Adipocyte (in vitro differentiated cells): ENCODE measurements at regions not wholly inside any gene's neighbourhood (a gene's known extent, or its start where the extent isn't known, plus 50 kb on each side); places are given as distances from the start of the nearest gene placed in this dataset.

Source experiments
- DNase-seq: peaks from one replicate; pipeline ENCODE4 v3.0.0-alpha.2; 2015; ENCODE audit warnings: low read depth
- H3K27me3 ChIP-seq: replicated peaks from 2 replicates; pipeline ENCODE4 v1.7.0; 2013; ENCODE audit warnings: mild to moderate bottlenecking, low read length, moderate library complexity; ENCODE audit not compliant: control insufficient read depth, insufficient read depth
- H3K36me3 ChIP-seq: 2 replicates; pipeline ENCODE4 v1.7.0; 2013; ENCODE audit warnings: low read length, mild to moderate bottlenecking, moderate library complexity; ENCODE audit not compliant: control insufficient read depth, insufficient read depth, severe bottlenecking
- H3K4me1 ChIP-seq: 2 replicates; pipeline ENCODE4 v1.7.0; 2013; ENCODE audit warnings: mild to moderate bottlenecking, low read length, moderate library complexity; ENCODE audit not compliant: control insufficient read depth, insufficient read depth
- H3K4me3 ChIP-seq: 2 replicates; pipeline ENCODE4 v1.7.0; 2013; ENCODE audit warnings: mild to moderate bottlenecking, low read length, moderate library complexity
- H3K9ac ChIP-seq: 2 replicates; pipeline ENCODE4 v1.7.0; 2013; ENCODE audit warnings: mild to moderate bottlenecking, low read length, moderate library complexity
- H3K9me3 ChIP-seq: 2 replicates; pipeline ENCODE4 v1.7.0; 2013; ENCODE audit warnings: mild to moderate bottlenecking, low read length, moderate library complexity; ENCODE audit not compliant: control insufficient read depth

- H3K27me3 ChIP-seq: no peaks in the 10 kb centered on the region
- H3K4me1 ChIP-seq: peaks cover 20% of the 10 kb centered on the region
- no peaks in the 10 kb centered on the region for H3K36me3 ChIP-seq
- H3K9me3 ChIP-seq: no peaks in the 10 kb centered on the region
- H3K9ac ChIP-seq: no peak overlapping the region
- no peak overlapping the region for H3K4me3 ChIP-seq
- DNase-seq: no peak
These were observed 110.2 kb upstream of the RREB1 start for GRCh38 chr6:6997263-6998193.

GRCh38 chr6:6998194-6998569 is 109.6 kb upstream of the RREB1 start:
- Histone ChIP-seq H3K27me3 (no peaks in the 10 kb centered on the region), H3K4me1 (peaks cover 20% of the 10 kb centered on the region), H3K9ac (no peak overlapping the region), H3K36me3 (no peaks in the 10 kb centered on the region), H3K4me3 (no peak overlapping the region), H3K9me3 (no peaks in the 10 kb centered on the region)
- DNase-seq: no peak

GRCh38 chr6:7000825-7001777 is 106.7 kb upstream of the RREB1 start:
- no peaks in the 10 kb centered on the region for H3K36me3 ChIP-seq
- no peak overlapping the region for H3K9ac ChIP-seq
- peaks cover 17% of the 10 kb centered on the region for H3K4me1 ChIP-seq
- H3K27me3 ChIP-seq: no peaks in the 10 kb centered on the region
- H3K4me3 ChIP-seq: no peak overlapping the region
- no peaks in the 10 kb centered on the region for H3K9me3 ChIP-seq
- no peak for DNase-seq

- Histone ChIP-seq H3K4me3 (no peak overlapping the region), H3K4me1 (peaks cover 13% of the 10 kb centered on the region), H3K27me3 (no peaks in the 10 kb centered on the region), H3K9ac (no peak overlapping the region), H3K9me3 (no peaks in the 10 kb centered on the region), H3K36me3 (no peaks in the 10 kb centered on the region)
- no peak for DNase-seq
These were observed 104.7 kb upstream of the RREB1 start for GRCh38 chr6:7003041-7003440.

GRCh38 chr6:7004581-7005297 is 103.0 kb upstream of the RREB1 start:
- Histone ChIP-seq H3K4me3 (no peak overlapping the region), H3K9me3 (no peaks in the 10 kb centered on the region), H3K36me3 (no peaks in the 10 kb centered on the region), H3K4me1 (peaks cover 11% of the 10 kb centered on the region), H3K9ac (no peak overlapping the region), H3K27me3 (no peaks in the 10 kb centered on the region)
- DNase-seq: no peak

GRCh38 chr6:7006515-7007191 is 101.1 kb upstream of the RREB1 start:
- no peak for DNase-seq
- no peaks in the 10 kb centered on the region for H3K27me3 ChIP-seq
- H3K36me3 ChIP-seq: no peaks in the 10 kb centered on the region
- H3K9me3 ChIP-seq: no peaks in the 10 kb centered on the region
- H3K4me3 ChIP-seq: no peak overlapping the region
- no peak overlapping the region for H3K9ac ChIP-seq
- H3K4me1 ChIP-seq: peaks cover 11% of the 10 kb centered on the region

- no peaks in the 10 kb centered on the region for H3K36me3 ChIP-seq
- H3K9ac ChIP-seq: no peak overlapping the region
- H3K9me3 ChIP-seq: no peaks in the 10 kb centered on the region
- H3K4me3 ChIP-seq: no peak overlapping the region
- DNase-seq: no peak
- no peaks in the 10 kb centered on the region for H3K27me3 ChIP-seq
- H3K4me1 ChIP-seq: peaks cover 11% of the 10 kb centered on the region
These were observed 99.2 kb upstream of the RREB1 start for GRCh38 chr6:7008451-7008988.

GRCh38 chr6:7016226-7016625 is 91.5 kb upstream of the RREB1 start:
- H3K4me3 ChIP-seq: no peak overlapping the region
- no peaks in the 10 kb centered on the region for H3K27me3 ChIP-seq
- DNase-seq: no peak
- H3K36me3 ChIP-seq: no peaks in the 10 kb centered on the region
- H3K4me1 ChIP-seq: no peaks in the 10 kb centered on the region
- no peak overlapping the region for H3K9ac ChIP-seq
- no peaks in the 10 kb centered on the region for H3K9me3 ChIP-seq

- no peaks in the 10 kb centered on the region for H3K9me3 ChIP-seq
- peaks cover 4% of the 10 kb centered on the region for H3K27me3 ChIP-seq
- H3K4me1 ChIP-seq: no peaks in the 10 kb centered on the region
- H3K4me3 ChIP-seq: no peak overlapping the region
- no peaks in the 10 kb centered on the region for H3K36me3 ChIP-seq
- H3K9ac ChIP-seq: no peak overlapping the region
- DNase-seq: no peak
These were observed 86.5 kb upstream of the RREB1 start for GRCh38 chr6:7021301-7021700.

GRCh38 chr6:7025861-7026260 is 81.9 kb upstream of the RREB1 start:
- H3K9me3 ChIP-seq: no peaks in the 10 kb centered on the region
- DNase-seq: no peak
- no peak overlapping the region for H3K4me3 ChIP-seq
- H3K4me1 ChIP-seq: no peaks in the 10 kb centered on the region
- no peak overlapping the region for H3K9ac ChIP-seq
- H3K36me3 ChIP-seq: no peaks in the 10 kb centered on the region
- peaks cover 4% of the 10 kb centered on the region for H3K27me3 ChIP-seq
